H1 (cell line): ENCODE measurements at regions not wholly inside any gene's neighbourhood (a gene's known extent, or its start where the extent isn't known, plus 50 kb on each side); places are given as distances from the start of the nearest gene placed in this dataset.

Experiments
- CTCF ChIA-PET: fragments of 300-600 bp; sonication (Branson Sonifier 250); formaldehyde crosslinking; loops from one replicate; lab custom pipeline; 2021; ENCODE audit not compliant: partially characterized antibody; lab: Charles Lee
- POLR2A ChIA-PET: fragments of 300-600 bp; sonication (Branson Sonifier 250); formaldehyde crosslinking; loops from one replicate; lab custom pipeline; 2021; ENCODE audit warnings: inconsistent platforms; ENCODE audit not compliant: partially characterized antibody; lab: Charles Lee
- DNase-seq, 2 experiments: peaks; one replicate each; pipeline versions ENCODE4 v3.0.0 to v3.0.0-alpha.2; 2010 to 2022; ENCODE audit warnings: low spot score in 2 of 2, low read depth in 1 of 2, mixed read lengths in 1 of 2
- FAIRE-seq: peaks from 2 replicates; lab custom pipeline; 2011; peaks lifted over from hg19 to GRCh38; lab: Jason Lieb, UNC
- H2AFZ ChIP-seq: 2 replicates; pipeline ENCODE4 v1.8.1; 2012; ENCODE audit warnings: low read length, inconsistent platforms
- H2AK5ac ChIP-seq: 2 replicates; pipeline ENCODE4 v1.6.1; 2013; ENCODE audit warnings: low read depth, low read length
- H2BK120ac ChIP-seq: replicated peaks from 2 replicates; pipeline ENCODE3; 2013; ENCODE audit warnings: low read depth, low read length, inconsistent platforms
- H2BK12ac ChIP-seq: 2 replicates; pipeline ENCODE4 v1.6.1; 2013; ENCODE audit warnings: low read depth, low read length
- H2BK15ac ChIP-seq: 2 replicates; pipeline ENCODE4 v1.6.1; 2013; ENCODE audit warnings: low read length
- H2BK20ac ChIP-seq: 2 replicates; pipeline ENCODE4 v1.6.1; 2013; ENCODE audit warnings: low read length
- H2BK5ac ChIP-seq: 2 replicates; pipeline ENCODE4 v1.6.1; 2013; ENCODE audit warnings: low read depth, low read length
- H3K14ac ChIP-seq: 2 replicates; pipeline ENCODE4 v1.6.1; 2013; ENCODE audit warnings: inconsistent platforms; ENCODE audit not compliant: insufficient read length
- H3K18ac ChIP-seq: 2 replicates; pipeline ENCODE4 v1.6.1; 2013; ENCODE audit warnings: low read length; ENCODE audit errors: extremely low read depth
- H3K23ac ChIP-seq: 2 replicates; pipeline ENCODE4 v1.6.1; 2013; ENCODE audit warnings: inconsistent platforms; ENCODE audit not compliant: insufficient read length
- H3K23me2 ChIP-seq: 2 replicates; pipeline ENCODE4 v1.6.1; 2013; ENCODE audit warnings: low read depth, low read length
- H3K27ac ChIP-seq: 2 replicates; pipeline ENCODE4 v1.6.1; 2011; ENCODE audit warnings: low read depth, low read length, inconsistent platforms
- H3K27me3 ChIP-seq, 4 experiments: replicated peaks in 1 of 4; 1 replicate in 1 of 4; 2 replicates in 3 of 4; pipeline versions ENCODE4 v1.6.1 to v1.8.1; 2011 to 2013; ENCODE audit warnings: low read length in 3 of 4, mild to moderate bottlenecking in 3 of 4, inconsistent platforms in 2 of 4, mixed read lengths in 2 of 4, moderate library complexity in 1 of 4; ENCODE audit not compliant: control insufficient read depth in 3 of 4, insufficient read depth in 3 of 4; ENCODE audit errors: extremely low read depth in 1 of 4
- H3K36me3 ChIP-seq, 4 experiments: 2 replicates each; pipeline versions ENCODE4 v1.6.1 to v1.8.1; 2011 to 2013; ENCODE audit warnings: mild to moderate bottlenecking in 4 of 4, low read length in 3 of 4, moderate library complexity in 2 of 4, control low read depth in 1 of 4, inconsistent platforms in 1 of 4; ENCODE audit not compliant: insufficient read depth in 4 of 4, control insufficient read depth in 2 of 4
- H3K4ac ChIP-seq: replicated peaks from 2 replicates; pipeline ENCODE3; 2013; ENCODE audit warnings: low read length, low read depth, mixed read lengths, inconsistent platforms; ENCODE audit not compliant: insufficient read length
- H3K4me1 ChIP-seq, 4 experiments: replicated peaks in 1 of 4; 1 replicate in 1 of 4; 2 replicates in 3 of 4; pipeline versions ENCODE4 v1.6.1 to v1.8.1; 2011 to 2013; ENCODE audit warnings: low read length in 3 of 4, inconsistent platforms in 2 of 4, mixed read lengths in 1 of 4; ENCODE audit not compliant: insufficient read depth in 4 of 4, control insufficient read depth in 3 of 4
- H3K4me2 ChIP-seq, 2 experiments: 2 replicates each; pipeline versions ENCODE4 v1.6.1 to v1.8.1; 2011 to 2013; ENCODE audit warnings: low read depth in 2 of 2, low read length in 2 of 2, control low read depth in 1 of 2, inconsistent platforms in 1 of 2, mild to moderate bottlenecking in 1 of 2; ENCODE audit not compliant: insufficient read depth in 1 of 2
- H3K4me3 ChIP-seq, 4 experiments: fragments of 200-600, 300-600 bp in 1 of 4; sonication (generic), shearing (Covaris generic), sonication (Bioruptor Twin) in 1 of 4; 2 replicates each; pipeline versions ENCODE4 v1.5.1 to v1.8.1; 2011 to 2016; ENCODE audit warnings: low read length in 4 of 4, low read depth in 3 of 4, control low read depth in 2 of 4, inconsistent platforms in 2 of 4, mild to moderate bottlenecking in 2 of 4, mixed read lengths in 1 of 4, moderate library complexity in 1 of 4; ENCODE audit not compliant: insufficient read depth in 2 of 4; ENCODE audit errors: extremely low read depth in 1 of 4
- H3K56ac ChIP-seq: replicated peaks from 2 replicates; pipeline ENCODE3; 2013; ENCODE audit warnings: low read depth, mild to moderate bottlenecking, mixed read lengths, low read length, inconsistent platforms; ENCODE audit not compliant: insufficient read length
- H3K79me1 ChIP-seq: 2 replicates; pipeline ENCODE4 v1.6.1; 2013; ENCODE audit warnings: low read depth, low read length, control low read depth
- H3K79me2 ChIP-seq, 2 experiments: 2 replicates each; pipeline versions ENCODE4 v1.6.1 to v1.8.1; 2012 to 2013; ENCODE audit warnings: low read length in 2 of 2, mild to moderate bottlenecking in 2 of 2, inconsistent platforms in 1 of 2; ENCODE audit not compliant: insufficient read depth in 2 of 2, control insufficient read depth in 1 of 2
- H3K9ac ChIP-seq, 4 experiments: replicated peaks in 1 of 4; 1 replicate in 1 of 4; 2 replicates in 3 of 4; pipeline versions ENCODE4 v1.6.1 to v1.8.1; 2011 to 2013; ENCODE audit warnings: low read depth in 3 of 4, low read length in 3 of 4, control low read depth in 2 of 4, mild to moderate bottlenecking in 2 of 4, moderate library complexity in 2 of 4, inconsistent platforms in 1 of 4; ENCODE audit errors: extremely low read depth in 1 of 4
- H3K9me3 ChIP-seq, 2 experiments: 2 replicates each; pipeline versions ENCODE4 v1.6.1 to v1.8.1; 2012 to 2013; ENCODE audit warnings: mild to moderate bottlenecking in 2 of 2, moderate library complexity in 2 of 2, control low read depth in 1 of 2, inconsistent platforms in 1 of 2, low read depth in 1 of 2, low read length in 1 of 2, mixed read lengths in 1 of 2; ENCODE audit not compliant: insufficient read depth in 2 of 2
- H4K20me1 ChIP-seq, 2 experiments: replicated peaks in 1 of 2; 2 replicates each; pipeline versions ENCODE3 to v1.8.1; 2011 to 2013; ENCODE audit warnings: inconsistent platforms in 2 of 2, low read length in 2 of 2, mild to moderate bottlenecking in 1 of 2; ENCODE audit not compliant: insufficient read depth in 2 of 2, control insufficient read depth in 1 of 2
- H4K5ac ChIP-seq: 2 replicates; pipeline ENCODE4 v1.6.1; 2013; ENCODE audit warnings: low read length, low read depth, mixed read lengths, inconsistent platforms; ENCODE audit not compliant: insufficient read length
- H4K8ac ChIP-seq: 2 replicates; pipeline ENCODE4 v1.8.0; 2013; ENCODE audit warnings: mild to moderate bottlenecking, moderate library complexity, low read length, inconsistent platforms; ENCODE audit not compliant: insufficient read depth; ENCODE audit errors: extremely low read depth
- H4K91ac ChIP-seq: replicated peaks from 2 replicates; pipeline ENCODE3; 2013; ENCODE audit warnings: low read length, mixed read lengths, inconsistent platforms; ENCODE audit not compliant: insufficient read length
- CHD1 ChIP-seq: IDR thresholded peaks from 2 replicates; pipeline ENCODE4 v1.6.1; 2012; ENCODE audit warnings: low read depth, low read length, improper control_type of control experiment
- EP300 ChIP-seq, 2 experiments: IDR thresholded peaks; 1 replicate in 1 of 2; 2 replicates in 1 of 2; pipeline ENCODE4 v1.6.1; 2011 to 2012; ENCODE audit warnings: low read depth in 2 of 2, low read length in 2 of 2, mild to moderate bottlenecking in 2 of 2, borderline replicate concordance in 1 of 2, inconsistent platforms in 1 of 2, moderate library complexity in 1 of 2
- JUN ChIP-seq: IDR thresholded peaks from 2 replicates; pipeline ENCODE4 v1.6.1; 2011; ENCODE audit warnings: low read depth, mild to moderate bottlenecking, improper control_type of control experiment, low read length
- KDM5A ChIP-seq: fragments of 200-600 bp; IDR thresholded peaks from 2 replicates; pipeline ENCODE4 v1.7.1; 2012; ENCODE audit warnings: mild to moderate bottlenecking, low read length, inconsistent platforms, mixed read lengths
- MAFK ChIP-seq: IDR thresholded peaks from 2 replicates; pipeline ENCODE4 v1.6.1; 2012; ENCODE audit warnings: low read depth, mild to moderate bottlenecking, improper control_type of control experiment, low read length
- POU5F1 ChIP-seq: IDR thresholded peaks from 2 replicates; pipeline ENCODE4 v1.6.1; 2011; ENCODE audit warnings: low read depth, mild to moderate bottlenecking, low read length, moderate library complexity
- RAD21 ChIP-seq, 2 experiments: IDR thresholded peaks in 1 of 2; conservative IDR thresholded peaks in 1 of 2; 2 replicates each; pipeline ENCODE4 v1.6.1; 2011; ENCODE audit warnings: low read depth in 2 of 2, low read length in 2 of 2, improper control_type of control experiment in 1 of 2, inconsistent platforms in 1 of 2, mild to moderate bottlenecking in 1 of 2, moderate library complexity in 1 of 2
- RBBP5 ChIP-seq: IDR thresholded peaks from 2 replicates; pipeline ENCODE4 v1.7.1; 2012; ENCODE audit warnings: low read depth, mild to moderate bottlenecking, inconsistent platforms, low read length, moderate library complexity, borderline replicate concordance
- RNF2 ChIP-seq: fragments of 200-900, 300-1000 bp; sonication (generic); IDR thresholded peaks from 2 replicates; pipeline ENCODE4 v1.7.1; 2016; ENCODE audit warnings: borderline replicate concordance, low read depth, mild to moderate bottlenecking, antibody characterized with exemption, low read length; ENCODE audit not compliant: poor library complexity, severe bottlenecking; ENCODE audit errors: missing control alignments
- WGBS, 2 experiments: shearing (Covaris generic) in 1 of 2; methylation state at CpG; one replicate each; pipeline versions ENCODE4 v1.1.6 to v1.1.7; 2013 to 2015; ENCODE audit warnings: low lambda C conversion rate in 2 of 2, mixed read lengths in 2 of 2, inconsistent platforms in 1 of 2, low coverage in 1 of 2, missing lambda C conversion rate in 1 of 2; ENCODE audit not compliant: insufficient replicate concordance in 2 of 2, insufficient coverage in 1 of 2, insufficient read length in 1 of 2; ENCODE audit errors: extremely low coverage in 1 of 2, missing lambda C conversion rate in 1 of 2; 5-methylcytosine and 5-hydroxymethylcytosine counted together

DNA sequence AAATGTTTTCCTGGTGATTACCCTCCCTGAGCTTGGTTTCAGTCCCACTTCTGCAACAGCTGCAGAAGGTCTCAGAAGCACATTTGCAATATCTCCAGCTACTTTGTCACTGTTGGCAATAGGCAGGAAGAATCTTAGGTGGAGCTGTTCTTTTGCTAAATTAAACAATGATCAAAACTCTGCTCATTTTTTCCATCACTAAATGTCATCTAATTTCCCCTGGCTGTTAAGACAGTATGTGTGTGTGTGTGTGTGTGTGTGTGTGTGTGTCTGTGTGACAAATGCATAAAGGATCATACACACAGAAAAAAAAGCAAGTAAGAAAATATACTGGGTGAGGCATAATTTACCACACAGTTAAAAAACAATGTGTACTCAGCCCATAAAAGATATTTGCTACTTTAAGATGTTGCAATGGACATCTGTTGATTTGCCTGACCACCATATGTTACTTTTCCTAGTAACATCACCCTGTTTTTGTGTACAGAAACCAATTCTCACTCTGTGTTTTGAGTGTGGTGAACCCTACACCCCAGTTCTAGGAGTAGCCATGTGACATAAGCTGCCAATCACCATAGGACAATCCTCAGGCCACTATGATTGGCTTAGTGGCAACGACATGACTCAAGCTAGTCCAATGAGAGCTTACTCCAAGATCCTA, 572.6 kb upstream of the CLINT1 start:
- H2AFZ ChIP-seq = no peak overlapping the region
- no peak overlapping the region for H4K5ac ChIP-seq
- H2BK20ac ChIP-seq = no peak overlapping the region
- no peaks in the 10 kb centered on the region; the same call in 1 of the 2 replicates for H3K23me2 ChIP-seq
- ChIA-PET POLR2A (no interaction called here), CTCF (interaction anchor here (0.9 to 1.1 kb wide), 2 partner anchors 9 to 339 kb away, joined by 3 to 4 read pairs; no protein-coding TSS in a partner anchor)
- no peak overlapping the region for H2AK5ac ChIP-seq
- H3K36me3 ChIP-seq = no peaks in the 10 kb centered on the region
- no peak overlapping the region for H3K4me2 ChIP-seq
- no peak overlapping the region for H3K14ac ChIP-seq
- H2BK120ac ChIP-seq = no peak overlapping the region
- H2BK12ac ChIP-seq = no peak overlapping the region
- no peak overlapping the region for H3K23ac ChIP-seq
- no peak overlapping the region for H3K4ac ChIP-seq
- H3K56ac ChIP-seq = no peak overlapping the region
- no peak for DNase-seq
- no peak overlapping the region for H4K91ac ChIP-seq
- H3K4me3 ChIP-seq = no peak overlapping the region
- H3K27ac ChIP-seq = no peak overlapping the region
- H3K27me3 ChIP-seq = no peaks in the 10 kb centered on the region
- no peak overlapping the region for H2BK15ac ChIP-seq
- no peak for TF ChIP-seq KDM5A
- no peak for TF ChIP-seq EP300 (IDR thresholded peaks at IDR 0.05; ENCODE audit: borderline replicate concordance in 1 of 2, low read depth in 2 of 2, low read length in 2 of 2)
- TF ChIP-seq RAD21 (IDR thresholded peaks at IDR 0.05 in 1 of 2, conservative IDR thresholded peaks at IDR 0.05 in 1 of 2; ENCODE audit: low read depth in 2 of 2, low read length in 2 of 2) = no peak
- no peak for TF ChIP-seq RBBP5
- no peak for TF ChIP-seq CHD1
- no peak for TF ChIP-seq MAFK
- TF ChIP-seq JUN = no peak
- no peak for TF ChIP-seq RNF2
- no peak for TF ChIP-seq POU5F1
- no peaks in the 10 kb centered on the region for H4K20me1 ChIP-seq
- H3K9me3 ChIP-seq = no peaks in the 10 kb centered on the region
- no peaks in the 10 kb centered on the region for H3K79me2 ChIP-seq
- H3K79me1 ChIP-seq = no peaks in the 10 kb centered on the region
- no peak for FAIRE-seq
- H3K4me1 ChIP-seq = no peaks in the 10 kb centered on the region
- no peak overlapping the region for H3K9ac ChIP-seq
- no peak overlapping the region for H3K18ac ChIP-seq
- 100% methylated on average over 1 of the region's 1 CpG; no CpG with 5 or more reads in 1 of the 2 experiments for WGBS, 2 experiments
- H2BK5ac ChIP-seq = no peak overlapping the region
- no peak overlapping the region for H4K8ac ChIP-seq
